Stimulated activated CD8-positive, alpha-beta memory T cell treated with anti-CD3 and anti-CD28 coated beads, Interleukin-2, amount 100 ng/mL, for 1 hour (primary cell): ENCODE measurements at regions not wholly inside any gene's neighbourhood (a gene's known extent, or its start where the extent isn't known, plus 50 kb on each side); places are given as distances from the start of the nearest gene placed in this dataset.
"Not testable (repeated sequence)": the region's sequence is repeated elsewhere in the genome, so short reads cannot be mapped to it uniquely, and the experiment has no call there.

Experiments used
- DNase-seq, 2 donors: peaks; one replicate each; pipeline ENCODE4 v3.0.0-alpha.2; 2020; ENCODE audit warnings: low read depth in 2 of 2

- not testable (repeated sequence) for DNase-seq
Measured at GRCh38 chr6:144532238-144532637, 247.1 kb downstream of the UTRN start.

- no peak for DNase-seq
Measured at GRCh38 chr6:144534180-144534579, 249.0 kb downstream of the UTRN start.

- DNase-seq, result no peak
Measured at GRCh38 chr6:144535630-144536029, 250.5 kb downstream of the UTRN start.

GRCh38 chr6:144536079-144536478, 250.9 kb downstream of the UTRN start:
- no peak for DNase-seq

- DNase-seq, result no peak
Measured at GRCh38 chr6:144543006-144543871, 258.1 kb downstream of the UTRN start.

GRCh38 chr6:144544266-144544830, 259.2 kb downstream of the UTRN start:
- no peak for DNase-seq

- DNase-seq, result no peak
Measured at GRCh38 chr6:144546807-144547206, 261.7 kb downstream of the UTRN start.

GRCh38 chr6:144547409-144547808, 262.3 kb downstream of the UTRN start:
- no peak for DNase-seq

GRCh38 chr6:144548536-144548935, 263.4 kb downstream of the UTRN start:
- DNase-seq, result no peak

GRCh38 chr6:144549837-144550747, 265.0 kb downstream of the UTRN start:
- DNase-seq, result no peak

GRCh38 chr6:144551339-144551738, 266.2 kb downstream of the UTRN start:
- no peak for DNase-seq

GRCh38 chr6:144555066-144555465, 269.9 kb downstream of the UTRN start:
- DNase-seq, result no peak

GRCh38 chr6:144559865-144560593, 274.9 kb downstream of the UTRN start:
- DNase-seq, result no peak

- no peak for DNase-seq
Measured at GRCh38 chr6:144561455-144562043, 276.4 kb downstream of the UTRN start.

GRCh38 chr6:144564202-144564601, 279.1 kb downstream of the UTRN start:
- DNase-seq, result no peak

- DNase-seq, result no peak
Measured at GRCh38 chr6:144566868-144567615, 281.9 kb downstream of the UTRN start.

GRCh38 chr6:144568241-144568640, 283.1 kb downstream of the UTRN start:
- no peak for DNase-seq

- not testable (repeated sequence) for DNase-seq
Measured at GRCh38 chr6:144572541-144572940, 287.4 kb downstream of the UTRN start.

- no peak for DNase-seq
Measured at GRCh38 chr6:144574796-144575195, 289.7 kb downstream of the UTRN start.

- DNase-seq, result no peak
Measured at GRCh38 chr6:144575327-144575726, 290.2 kb downstream of the UTRN start.
